SW480 (cell line): ENCODE measurements at regions not wholly inside any gene's neighbourhood (a gene's known extent, or its start where the extent isn't known, plus 50 kb on each side); places are given as distances from the start of the nearest gene placed in this dataset.

Experiments
- DNase-seq: peaks from one replicate; pipeline ENCODE4 v3.0.0-alpha.2; 2016; ENCODE audit warnings: low spot score

GRCh38 chr7:9981742-9982349 lies 991.8 kb upstream of the PHF14 start:
- no peak for DNase-seq

GRCh38 chr7:9983048-9983447 lies 990.6 kb upstream of the PHF14 start:
- DNase-seq: no peak

- DNase-seq: no peak
Measured at GRCh38 chr7:10015687-10016086, 958.0 kb upstream of the PHF14 start.

- DNase-seq: no peak
Measured at GRCh38 chr7:10022480-10022879, 951.2 kb upstream of the PHF14 start.

- DNase-seq: peak; percentile 15
Measured at GRCh38 chr7:10022957-10023356, 950.7 kb upstream of the PHF14 start.

GRCh38 chr7:10034843-10035556 lies 938.7 kb upstream of the PHF14 start:
- no peak for DNase-seq

GRCh38 chr7:10036693-10037092 lies 937.0 kb upstream of the PHF14 start:
- no peak for DNase-seq

- no peak for DNase-seq
Measured at GRCh38 chr7:10038351-10038750, 935.3 kb upstream of the PHF14 start.

GRCh38 chr7:10040674-10041073 lies 933.0 kb upstream of the PHF14 start:
- no peak for DNase-seq

- DNase-seq: no peak
Measured at GRCh38 chr7:10070899-10071298, 902.8 kb upstream of the PHF14 start.

GRCh38 chr7:10075866-10076265 lies 897.8 kb upstream of the PHF14 start:
- DNase-seq: peak; percentile 9

GRCh38 chr7:10076660-10077300 lies 896.9 kb upstream of the PHF14 start:
- no peak for DNase-seq

- no peak for DNase-seq
Measured at GRCh38 chr7:10079572-10079971, 894.1 kb upstream of the PHF14 start.

- DNase-seq: no peak
Measured at GRCh38 chr7:10082896-10083295, 890.8 kb upstream of the PHF14 start.

- no peak for DNase-seq
Measured at GRCh38 chr7:10083766-10084165, 889.9 kb upstream of the PHF14 start.

GRCh38 chr7:10085231-10085630 lies 888.4 kb upstream of the PHF14 start:
- DNase-seq: no peak

- DNase-seq: no peak
Measured at GRCh38 chr7:10100572-10100971, 873.1 kb upstream of the PHF14 start.

- DNase-seq: no peak
Measured at GRCh38 chr7:10101351-10101750, 872.3 kb upstream of the PHF14 start.

GRCh38 chr7:10104292-10104691 lies 869.4 kb upstream of the PHF14 start:
- DNase-seq: no peak

- DNase-seq: no peak
Measured at GRCh38 chr7:10106609-10107008, 867.1 kb upstream of the PHF14 start.

GRCh38 chr7:10116511-10116910 lies 857.2 kb upstream of the PHF14 start:
- DNase-seq: no peak

GRCh38 chr7:10117815-10118214 lies 855.9 kb upstream of the PHF14 start:
- no peak for DNase-seq

GRCh38 chr7:10120936-10121335 lies 852.7 kb upstream of the PHF14 start:
- DNase-seq: no peak

GRCh38 chr7:10121631-10122030 lies 852.0 kb upstream of the PHF14 start:
- DNase-seq: no peak
